SU-DHL-6 (cell line): ENCODE measurements at regions not wholly inside any gene's neighbourhood (a gene's known extent, or its start where the extent isn't known, plus 50 kb on each side); places are given as distances from the start of the nearest gene placed in this dataset.

Experiments used
- H2AFZ ChIP-seq: fragments of 200-600 bp; sonication (generic); 2 replicates; pipeline ENCODE4 v1.6.1; 2014; ENCODE audit warnings: low read depth, mild to moderate bottlenecking, moderate library complexity, mixed read lengths, antibody characterized with exemption, low read length; ENCODE audit not compliant: severe bottlenecking
- H3F3A ChIP-seq: fragments of 200-600 bp; shearing (Covaris generic); 2 replicates; pipeline ENCODE4 v1.6.0; 2016; ENCODE audit warnings: antibody characterized with exemption, mild to moderate bottlenecking; ENCODE audit not compliant: insufficient read depth
- H3K27ac ChIP-seq: fragments of 200-600 bp; sonication (generic); 2 replicates; pipeline ENCODE4 v1.5.1; 2016; ENCODE audit warnings: low read depth, mild to moderate bottlenecking, low read length, moderate library complexity, mixed read lengths
- H3K27me3 ChIP-seq: fragments of 200-600 bp; sonication (generic), shearing (Covaris generic); 2 replicates; pipeline ENCODE4 v1.6.0; 2014; ENCODE audit warnings: mild to moderate bottlenecking, low read length
- H3K36me3 ChIP-seq: fragments of 200-600 bp; sonication (generic); 2 replicates; pipeline ENCODE4 v1.6.1; 2014; ENCODE audit warnings: mild to moderate bottlenecking, low read length, mixed read lengths
- H3K4me2 ChIP-seq: fragments of 300-600, 200-600 bp; shearing (Covaris generic), sonication (generic); 2 replicates; pipeline ENCODE4 v1.6.0; 2014; ENCODE audit warnings: low read length, low read depth, mild to moderate bottlenecking; ENCODE audit not compliant: poor library complexity, severe bottlenecking
- H3K4me3 ChIP-seq: fragments of 200-600 bp; sonication (generic); 2 replicates; pipeline ENCODE4 v1.5.1; 2014; ENCODE audit warnings: antibody characterized with exemption, low read length, mild to moderate bottlenecking, mixed read lengths; ENCODE audit not compliant: insufficient read depth, poor library complexity, severe bottlenecking
- H3K79me2 ChIP-seq: fragments of 200-600 bp; sonication (generic); 2 replicates; pipeline ENCODE4 v1.6.1; 2014; ENCODE audit warnings: mild to moderate bottlenecking, low read length, moderate library complexity; ENCODE audit not compliant: insufficient read depth
- H3K9ac ChIP-seq: fragments of 200-600 bp; sonication (generic); 2 replicates; pipeline ENCODE4 v1.7.0; 2014; ENCODE audit warnings: mild to moderate bottlenecking, low read length
- H3K9me2 ChIP-seq: fragments of 200-600 bp; sonication (generic); replicated peaks from 2 replicates; pipeline ENCODE4 v1.6.1; 2014; ENCODE audit warnings: low read length; ENCODE audit not compliant: insufficient read depth
- H3K9me3 ChIP-seq: fragments of 200-600 bp; sonication (generic); 2 replicates; pipeline ENCODE4 v1.6.1; 2014; ENCODE audit warnings: low read length, mixed read lengths; ENCODE audit not compliant: insufficient read depth
- H4K20me1 ChIP-seq: fragments of 200-600 bp; sonication (generic); 2 replicates; pipeline ENCODE4 v1.6.1; 2014; ENCODE audit warnings: low read depth, mild to moderate bottlenecking, antibody characterized with exemption, low read length, moderate library complexity, mixed read lengths
- EZH2phosphoT487 ChIP-seq: fragments of 200-600 bp; sonication (generic), shearing (Covaris generic); conservative IDR thresholded peaks from 2 replicates; pipeline ENCODE4 v1.6.1; 2018; ENCODE audit warnings: mild to moderate bottlenecking, antibody characterized with exemption, low read length, moderate library complexity, mixed read lengths
- TF ChIP-seq, protein P1 (sequence below): fragments of 200-600 bp; sonication (generic); IDR thresholded peaks from one replicate; pipeline ENCODE4 v1.5.1; 2017; ENCODE audit warnings: antibody characterized with exemption, mild to moderate bottlenecking, low read length, moderate library complexity; ENCODE audit not compliant: insufficient read depth, poor library complexity, severe bottlenecking

DNA sequence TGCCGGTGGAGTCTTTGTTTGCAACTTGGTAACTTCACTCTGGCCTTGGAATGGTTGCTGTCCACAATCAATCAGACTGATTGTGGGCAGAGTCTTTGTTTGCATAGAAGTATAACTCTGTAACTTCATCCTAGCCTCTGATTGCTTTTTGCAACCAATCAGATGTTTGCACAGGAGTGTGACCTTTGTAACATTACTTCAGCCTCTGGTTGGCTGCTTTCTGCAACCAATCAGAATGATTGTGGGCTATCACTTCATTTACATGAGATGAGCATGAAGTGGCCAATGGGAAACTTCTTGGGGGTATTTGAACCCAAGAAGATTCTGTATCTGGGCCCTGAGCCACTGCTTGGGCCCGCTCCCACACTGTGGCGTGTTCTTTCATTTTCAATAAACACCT lies 79.6 kb upstream of the CLDN5 start:
- H3F3A ChIP-seq, result no peaks in the 10 kb centered on the region
- H3K79me2 ChIP-seq, result no peaks in the 10 kb centered on the region
- no peak overlapping the region for H3K4me3 ChIP-seq
- H2AFZ ChIP-seq, result no peak overlapping the region
- H3K9me2 ChIP-seq, result no peaks in the 10 kb centered on the region
- H3K9ac ChIP-seq, result no peak overlapping the region
- H4K20me1 ChIP-seq, result no peaks in the 10 kb centered on the region
- no peak overlapping the region for H3K27ac ChIP-seq
- no peak overlapping the region for H3K4me2 ChIP-seq
- H3K27me3 ChIP-seq, result no peaks in the 10 kb centered on the region
- TF ChIP-seq, protein P1, sequence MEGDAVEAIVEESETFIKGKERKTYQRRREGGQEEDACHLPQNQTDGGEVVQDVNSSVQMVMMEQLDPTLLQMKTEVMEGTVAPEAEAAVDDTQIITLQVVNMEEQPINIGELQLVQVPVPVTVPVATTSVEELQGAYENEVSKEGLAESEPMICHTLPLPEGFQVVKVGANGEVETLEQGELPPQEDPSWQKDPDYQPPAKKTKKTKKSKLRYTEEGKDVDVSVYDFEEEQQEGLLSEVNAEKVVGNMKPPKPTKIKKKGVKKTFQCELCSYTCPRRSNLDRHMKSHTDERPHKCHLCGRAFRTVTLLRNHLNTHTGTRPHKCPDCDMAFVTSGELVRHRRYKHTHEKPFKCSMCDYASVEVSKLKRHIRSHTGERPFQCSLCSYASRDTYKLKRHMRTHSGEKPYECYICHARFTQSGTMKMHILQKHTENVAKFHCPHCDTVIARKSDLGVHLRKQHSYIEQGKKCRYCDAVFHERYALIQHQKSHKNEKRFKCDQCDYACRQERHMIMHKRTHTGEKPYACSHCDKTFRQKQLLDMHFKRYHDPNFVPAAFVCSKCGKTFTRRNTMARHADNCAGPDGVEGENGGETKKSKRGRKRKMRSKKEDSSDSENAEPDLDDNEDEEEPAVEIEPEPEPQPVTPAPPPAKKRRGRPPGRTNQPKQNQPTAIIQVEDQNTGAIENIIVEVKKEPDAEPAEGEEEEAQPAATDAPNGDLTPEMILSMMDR, result no peak
- no peak for TF ChIP-seq EZH2phosphoT487
- H3K9me3 ChIP-seq, result no peaks in the 10 kb centered on the region
- H3K36me3 ChIP-seq, result no peaks in the 10 kb centered on the region

DNA sequence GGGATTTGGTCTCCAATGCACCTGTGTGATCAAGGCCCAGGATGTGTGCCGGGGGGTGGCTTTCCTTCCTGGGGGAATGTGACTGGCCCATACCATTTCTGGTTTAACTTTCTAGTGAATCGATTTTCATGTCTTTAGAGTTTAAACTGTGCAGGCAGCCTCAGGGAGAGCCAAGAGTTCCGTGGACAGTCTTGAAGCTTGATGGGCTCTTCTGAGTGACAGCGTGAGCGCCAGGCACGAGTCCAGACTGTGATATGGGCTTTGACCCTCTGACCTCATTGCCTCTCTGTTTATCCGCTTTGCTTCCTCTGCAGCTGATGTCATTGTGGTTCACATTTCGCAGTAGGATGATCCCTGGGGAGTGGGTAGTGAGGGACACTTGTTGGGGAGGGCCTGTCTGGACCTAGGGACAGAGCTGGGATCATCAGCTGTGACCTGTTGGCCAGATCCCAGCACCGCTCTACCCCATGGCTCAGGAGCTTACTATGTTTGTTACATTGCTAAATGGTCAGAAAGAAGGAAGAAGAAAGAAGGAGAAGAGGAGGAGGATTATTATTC lies 80.6 kb upstream of the CLDN5 start:
- Histone ChIP-seq H3K9me3 (no peaks in the 10 kb centered on the region), H3K4me2 (no peak overlapping the region), H3K36me3 (no peaks in the 10 kb centered on the region), H3F3A (no peaks in the 10 kb centered on the region), H3K9me2 (no peaks in the 10 kb centered on the region), H3K27me3 (no peaks in the 10 kb centered on the region), H3K9ac (no peak overlapping the region), H4K20me1 (no peaks in the 10 kb centered on the region), H3K79me2 (no peaks in the 10 kb centered on the region), H3K4me3 (no peak overlapping the region), H3K27ac (no peak overlapping the region), H2AFZ (no peak overlapping the region)
- TF ChIP-seq, protein P1, result no peak

DNA sequence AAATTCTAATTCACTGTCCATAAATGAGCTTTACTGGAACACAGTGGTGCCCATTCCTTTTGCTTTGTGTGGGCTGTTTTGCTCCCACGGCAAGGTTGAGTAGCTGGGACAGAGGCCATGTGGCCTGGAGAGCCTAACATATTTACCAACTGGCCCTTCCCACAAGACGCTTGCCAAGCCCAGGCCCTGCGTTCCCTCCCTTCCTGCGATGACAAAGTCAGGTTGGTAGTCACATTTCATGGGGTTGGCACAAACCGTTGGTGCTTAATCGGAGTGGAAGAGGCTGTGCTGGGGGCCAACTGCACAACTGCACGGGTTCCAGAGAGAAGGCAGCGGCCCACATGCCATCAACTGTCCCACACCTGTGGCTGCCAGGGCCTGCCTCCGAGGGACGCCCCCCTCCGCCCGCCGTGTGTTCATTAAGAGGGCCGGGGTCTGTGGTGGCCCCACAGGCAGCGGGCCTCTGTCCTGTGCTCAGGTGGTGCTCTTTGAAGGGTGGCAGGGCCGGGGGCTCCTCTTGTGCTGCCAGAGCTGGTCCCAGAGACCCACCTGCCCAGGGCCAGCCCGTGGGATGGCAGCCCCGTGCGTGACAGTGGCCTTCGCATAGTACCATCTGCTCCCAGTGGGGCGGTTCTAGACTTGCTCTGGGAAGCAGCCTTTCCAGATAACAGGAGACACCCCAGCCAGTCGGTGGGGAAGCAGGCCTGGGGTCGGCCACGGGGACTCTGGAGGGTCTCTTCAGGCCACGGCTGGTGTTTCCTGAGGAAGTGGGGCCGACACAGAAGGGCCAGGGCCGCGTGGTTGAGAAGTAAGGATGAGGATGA lies 81.5 kb upstream of the CLDN5 start:
- H3K36me3 ChIP-seq, result no peaks in the 10 kb centered on the region
- no peaks in the 10 kb centered on the region for H3K79me2 ChIP-seq
- no peak overlapping the region for H3K4me3 ChIP-seq
- H3K9me2 ChIP-seq, result no peaks in the 10 kb centered on the region
- H3K27ac ChIP-seq, result no peak overlapping the region
- no peak for TF ChIP-seq EZH2phosphoT487
- TF ChIP-seq, protein P1, result no peak
- H4K20me1 ChIP-seq, result no peaks in the 10 kb centered on the region
- H3K9me3 ChIP-seq, result no peaks in the 10 kb centered on the region
- H3K4me2 ChIP-seq, result no peak overlapping the region
- no peaks in the 10 kb centered on the region for H3K27me3 ChIP-seq
- H3K9ac ChIP-seq, result no peak overlapping the region
- no peaks in the 10 kb centered on the region for H3F3A ChIP-seq
- H2AFZ ChIP-seq, result no peak overlapping the region
